ENCODE measurements at regions not wholly inside any gene's neighbourhood (a gene's known extent, or its start where the extent isn't known, plus 50 kb on each side); places are given as distances from the start of the nearest gene placed in this dataset.

GRCh38 chr12:90090929-90091651, 382.5 kb upstream of the ATP2B1 start:
- DNase-seq = no peak

GRCh38 chr12:90086281-90086680, 377.6 kb upstream of the ATP2B1 start:
- DNase-seq = no peak

DNA sequence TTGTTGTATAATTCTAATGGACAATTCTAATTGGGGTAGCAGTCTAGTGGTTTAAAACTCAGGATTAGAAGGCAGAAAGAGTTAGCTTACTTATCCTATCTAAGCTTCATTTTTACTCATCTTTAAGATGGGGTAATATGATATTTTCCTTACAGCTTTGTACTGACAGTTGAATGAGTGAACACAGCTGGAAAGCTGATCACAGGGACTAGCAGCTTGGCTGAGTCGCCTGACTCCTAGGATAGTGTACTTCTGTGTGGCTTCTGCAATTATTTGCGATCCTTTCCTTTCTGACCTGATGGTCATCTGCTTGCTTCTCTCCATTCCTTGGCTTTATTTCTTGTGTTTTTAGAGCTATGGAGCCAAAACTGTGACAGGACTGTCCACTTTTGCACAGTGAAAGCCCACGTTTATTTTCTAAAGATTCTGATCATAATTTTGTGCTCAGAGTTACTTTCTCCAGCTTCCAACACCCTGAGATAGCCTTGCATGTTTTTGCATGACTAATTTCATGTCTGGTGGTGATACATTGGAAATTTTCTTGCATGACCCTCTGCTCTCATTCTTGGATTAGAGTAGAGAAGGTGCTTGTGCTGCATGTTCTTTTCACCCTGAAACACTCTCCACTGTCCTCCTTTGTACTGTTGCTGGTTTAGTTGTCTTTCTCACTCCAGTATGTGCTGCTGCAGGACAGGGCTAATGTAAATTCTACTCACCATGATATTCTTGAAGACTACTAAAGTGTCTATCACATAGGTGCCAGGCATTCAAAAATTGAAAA, 377.0 kb upstream of the ATP2B1 start:
- no peak for DNase-seq

- DNase-seq = no peak
Measured at GRCh38 chr12:90084018-90084417, 375.4 kb upstream of the ATP2B1 start.

GRCh38 chr12:90080616-90081015, 372.0 kb upstream of the ATP2B1 start:
- DNase-seq = no peak

DNA sequence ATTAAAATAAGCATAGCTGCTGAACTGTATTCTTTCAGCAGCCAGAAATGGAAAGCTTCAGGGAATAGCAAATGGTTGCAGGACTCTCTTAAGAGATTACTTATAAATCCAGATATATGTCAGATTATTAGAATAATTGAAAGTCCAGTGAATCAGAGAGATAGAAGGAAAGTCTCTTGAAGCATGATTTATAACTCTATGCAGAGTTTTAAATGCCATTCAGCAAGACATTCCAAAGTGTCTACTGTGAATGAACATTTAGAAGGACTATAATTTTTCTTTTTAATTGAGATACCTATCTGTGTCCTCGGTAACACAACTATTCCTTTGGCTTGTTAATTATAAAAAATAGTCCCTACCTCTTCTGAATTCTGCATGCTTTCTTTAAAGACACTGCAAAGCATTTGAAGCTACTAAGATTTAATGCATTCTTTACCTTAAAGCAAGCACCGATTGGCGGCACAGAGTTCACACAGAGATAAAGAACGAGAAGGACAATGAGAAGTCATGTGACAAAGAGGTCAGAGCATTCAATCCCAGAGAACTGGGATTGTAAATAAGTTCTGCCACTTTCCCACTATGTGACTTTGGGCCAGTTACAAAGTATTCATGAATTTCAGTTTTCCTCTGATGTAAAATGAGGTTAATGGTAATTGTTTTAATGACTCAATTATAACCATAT, 371.0 kb upstream of the ATP2B1 start:
- no peak for DNase-seq

- DNase-seq = no peak
Measured at GRCh38 chr12:90078344-90078743, 369.7 kb upstream of the ATP2B1 start.

GRCh38 chr12:90077756-90078155, 369.1 kb upstream of the ATP2B1 start:
- DNase-seq = no peak

DNA sequence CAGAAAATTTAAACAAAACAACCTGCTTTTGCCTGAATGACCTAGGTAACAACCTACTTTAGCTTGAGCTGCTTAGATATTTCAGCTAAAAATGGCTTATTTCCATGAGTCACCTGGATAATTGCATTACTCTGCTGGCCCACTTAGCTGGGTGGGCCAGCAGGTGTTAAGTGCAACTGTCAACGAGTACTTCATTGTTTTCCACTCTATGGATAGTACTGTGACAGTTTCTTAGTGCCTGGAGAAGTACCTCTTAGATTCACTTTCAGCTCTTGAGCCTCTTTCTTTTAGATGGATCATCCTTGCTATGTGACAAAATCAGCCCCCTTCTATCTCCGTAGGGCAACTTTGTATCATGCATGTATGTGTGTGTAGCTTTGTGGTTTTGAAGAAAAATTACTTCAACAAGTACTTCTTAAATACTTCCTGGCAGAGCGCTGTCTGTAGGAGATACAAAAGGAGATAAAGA, 368.2 kb upstream of the ATP2B1 start:
- no peak for DNase-seq

GRCh38 chr12:90075685-90076084, 367.0 kb upstream of the ATP2B1 start:
- no peak for DNase-seq

DNA sequence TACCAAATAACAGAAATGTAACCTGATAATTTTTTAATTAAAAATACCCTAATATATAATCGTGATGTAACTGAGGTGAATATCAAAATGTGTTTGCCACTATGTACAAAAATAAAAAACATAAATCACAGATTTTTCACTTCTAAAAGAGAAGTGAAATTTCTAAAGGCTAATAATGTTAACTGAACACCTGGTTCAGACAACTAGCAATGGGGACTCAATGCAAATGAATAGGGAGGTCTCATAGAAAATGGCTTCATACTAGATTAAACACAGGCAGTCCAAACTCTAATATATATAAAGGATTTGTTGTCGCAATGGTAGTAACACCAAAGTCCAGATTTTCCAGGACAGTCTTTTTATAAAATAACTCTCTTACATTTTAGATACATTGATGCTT, 365.4 kb upstream of the ATP2B1 start:
- DNase-seq = no peak

- no peak for DNase-seq
Measured at GRCh38 chr12:90071996-90072395, 363.4 kb upstream of the ATP2B1 start.

- peak in 3 of 58 donors; percentile 0 to 27 (median 0) for DNase-seq
Measured at GRCh38 chr12:90069711-90070110, 361.1 kb upstream of the ATP2B1 start.

- DNase-seq = no peak
Measured at GRCh38 chr12:90067791-90068190, 359.2 kb upstream of the ATP2B1 start.

- DNase-seq = no peak
Measured at GRCh38 chr12:90064852-90065801, 356.5 kb upstream of the ATP2B1 start.

DNA sequence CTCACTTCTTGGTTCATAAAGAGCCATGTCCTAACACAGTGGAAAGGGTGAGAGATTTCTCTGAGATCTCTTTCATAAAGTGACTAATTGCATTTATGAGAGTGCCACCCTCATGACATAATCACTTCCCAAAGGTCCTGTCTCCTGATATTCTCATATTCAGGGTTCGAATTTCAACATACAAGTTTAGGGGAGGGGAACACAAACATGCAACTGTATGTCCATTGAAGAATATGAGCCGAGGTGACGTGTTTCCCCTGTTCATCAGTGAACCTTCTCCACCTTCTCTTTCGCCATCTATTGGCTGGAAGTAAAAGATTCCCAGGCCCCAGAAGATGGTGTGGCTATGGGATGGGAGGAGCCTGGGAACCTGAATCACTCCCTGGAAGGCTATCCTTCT, 354.2 kb upstream of the ATP2B1 start:
- DNase-seq = no peak

DNA sequence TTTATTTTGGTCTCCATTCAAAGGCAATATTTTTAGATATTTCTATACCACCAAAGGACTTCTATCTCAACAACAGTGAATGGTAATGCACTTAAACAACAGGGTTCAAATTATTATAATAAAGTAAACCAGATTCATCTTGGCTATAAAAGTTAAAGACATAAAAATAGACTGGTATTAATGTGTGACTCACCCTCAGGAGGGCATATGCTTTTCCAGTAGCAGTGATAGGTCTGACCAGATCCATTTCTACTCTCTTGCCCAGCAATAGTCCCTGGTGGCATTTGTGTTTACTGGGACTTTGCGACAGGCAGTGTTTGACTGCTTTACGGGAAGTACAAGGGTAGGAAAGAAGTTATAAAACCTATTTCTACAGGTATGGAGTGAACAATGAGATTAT, 353.2 kb upstream of the ATP2B1 start:
- DNase-seq = no peak

- DNase-seq = no peak
Measured at GRCh38 chr12:90060031-90060430, 351.4 kb upstream of the ATP2B1 start.

DNA sequence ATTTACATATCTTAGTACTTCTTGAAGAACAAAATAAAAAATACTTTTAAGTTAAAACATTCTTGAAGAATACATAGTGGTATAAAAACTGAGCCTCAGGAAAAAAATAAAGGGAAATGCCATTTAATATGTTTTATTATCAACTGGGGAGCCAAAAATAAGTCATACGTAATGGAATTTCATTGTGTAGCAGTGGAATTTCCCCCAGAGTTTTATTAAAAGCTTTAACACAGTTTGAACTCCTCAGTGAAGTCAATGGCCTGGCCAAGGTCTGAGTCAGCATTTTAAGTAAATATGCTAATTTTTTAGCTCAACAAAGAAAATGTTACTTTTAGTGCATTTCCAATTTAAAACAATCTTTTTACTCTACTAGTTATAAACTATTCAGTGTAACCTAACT, 350.1 kb upstream of the ATP2B1 start:
- DNase-seq = no peak

DNA sequence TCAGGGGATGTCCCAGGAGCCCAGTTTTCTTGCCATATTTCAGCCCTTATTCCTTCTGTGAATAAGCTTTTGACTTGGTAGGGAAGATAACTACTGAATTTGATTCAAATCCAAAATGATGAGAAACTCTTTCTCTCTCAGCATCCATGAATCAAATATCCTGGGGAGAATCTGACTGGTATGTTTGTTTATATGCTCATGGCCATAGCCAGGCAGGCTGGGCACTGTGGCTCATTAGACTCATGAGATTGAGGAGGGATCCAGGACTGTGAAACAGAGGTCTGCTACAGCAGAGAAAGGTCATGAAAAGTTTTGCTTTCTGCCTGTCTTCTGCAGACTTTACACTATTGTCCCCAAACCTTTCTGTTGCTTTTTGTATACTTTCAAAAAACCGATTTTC, 346.4 kb upstream of the ATP2B1 start:
- no peak for DNase-seq

DNA sequence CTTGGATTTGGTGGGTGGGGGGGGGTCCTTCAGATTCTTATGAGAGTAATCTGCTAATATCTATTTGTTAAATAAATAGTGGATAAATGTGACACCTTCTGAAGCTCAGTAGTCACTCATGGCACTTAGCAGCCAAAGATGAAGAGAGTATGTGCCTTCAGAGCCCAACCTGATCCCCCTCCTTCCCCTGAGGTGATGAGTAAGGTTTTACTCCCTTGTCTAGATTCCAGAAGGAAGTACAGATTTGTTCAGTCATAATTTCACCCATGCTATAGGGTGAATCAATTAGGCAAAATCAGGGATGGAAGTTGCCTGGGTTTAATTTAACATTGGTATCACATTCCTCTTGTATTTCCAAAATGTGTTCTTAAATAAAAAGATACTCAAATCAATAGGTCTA, 340.3 kb upstream of the ATP2B1 start:
- DNase-seq = no peak

Measured in anterior cingulate cortex (tissue), 58 donors.